ENCODE measurements at regions not wholly inside any gene's neighbourhood (a gene's known extent, or its start where the extent isn't known, plus 50 kb on each side); places are given as distances from the start of the nearest gene placed in this dataset.
"Not testable (repeated sequence)": the region's sequence is repeated elsewhere in the genome, so short reads cannot be mapped to it uniquely, and the experiment has no call there.

DNA sequence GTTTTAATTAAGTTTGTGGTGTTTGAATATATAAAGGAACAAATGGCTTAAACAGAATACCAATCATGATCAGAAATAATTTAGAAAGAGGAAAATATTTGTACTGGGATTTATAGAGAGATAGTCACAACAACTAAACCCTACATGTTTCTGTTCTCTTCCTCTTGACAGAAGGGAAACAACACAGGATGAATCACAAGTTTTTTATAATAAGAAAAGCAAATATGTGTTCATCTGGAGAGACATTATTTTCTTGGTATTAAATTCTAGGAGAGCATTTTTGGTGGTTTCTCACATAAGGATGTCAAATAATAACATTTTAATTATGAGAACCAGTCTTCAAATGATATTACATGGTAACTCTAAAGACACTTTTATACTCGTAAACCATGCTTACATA is 232.9 kb upstream of the PKP2 start:
- TF ChIP-seq, protein P1, sequence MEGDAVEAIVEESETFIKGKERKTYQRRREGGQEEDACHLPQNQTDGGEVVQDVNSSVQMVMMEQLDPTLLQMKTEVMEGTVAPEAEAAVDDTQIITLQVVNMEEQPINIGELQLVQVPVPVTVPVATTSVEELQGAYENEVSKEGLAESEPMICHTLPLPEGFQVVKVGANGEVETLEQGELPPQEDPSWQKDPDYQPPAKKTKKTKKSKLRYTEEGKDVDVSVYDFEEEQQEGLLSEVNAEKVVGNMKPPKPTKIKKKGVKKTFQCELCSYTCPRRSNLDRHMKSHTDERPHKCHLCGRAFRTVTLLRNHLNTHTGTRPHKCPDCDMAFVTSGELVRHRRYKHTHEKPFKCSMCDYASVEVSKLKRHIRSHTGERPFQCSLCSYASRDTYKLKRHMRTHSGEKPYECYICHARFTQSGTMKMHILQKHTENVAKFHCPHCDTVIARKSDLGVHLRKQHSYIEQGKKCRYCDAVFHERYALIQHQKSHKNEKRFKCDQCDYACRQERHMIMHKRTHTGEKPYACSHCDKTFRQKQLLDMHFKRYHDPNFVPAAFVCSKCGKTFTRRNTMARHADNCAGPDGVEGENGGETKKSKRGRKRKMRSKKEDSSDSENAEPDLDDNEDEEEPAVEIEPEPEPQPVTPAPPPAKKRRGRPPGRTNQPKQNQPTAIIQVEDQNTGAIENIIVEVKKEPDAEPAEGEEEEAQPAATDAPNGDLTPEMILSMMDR (IDR thresholded peaks at IDR 0.05; ENCODE audit: low read depth, low read length) = no peak
- Histone ChIP-seq H3K27me3 (no peaks in the 10 kb centered on the region), H3K9me3 (no peaks in the 10 kb centered on the region), H3K36me3 (no peaks in the 10 kb centered on the region), H3K4me1 (no peaks in the 10 kb centered on the region), H3K4me3 (ENCODE audit: low read depth, low read length) (no peak overlapping the region)
- DNase-seq = no peak

DNA sequence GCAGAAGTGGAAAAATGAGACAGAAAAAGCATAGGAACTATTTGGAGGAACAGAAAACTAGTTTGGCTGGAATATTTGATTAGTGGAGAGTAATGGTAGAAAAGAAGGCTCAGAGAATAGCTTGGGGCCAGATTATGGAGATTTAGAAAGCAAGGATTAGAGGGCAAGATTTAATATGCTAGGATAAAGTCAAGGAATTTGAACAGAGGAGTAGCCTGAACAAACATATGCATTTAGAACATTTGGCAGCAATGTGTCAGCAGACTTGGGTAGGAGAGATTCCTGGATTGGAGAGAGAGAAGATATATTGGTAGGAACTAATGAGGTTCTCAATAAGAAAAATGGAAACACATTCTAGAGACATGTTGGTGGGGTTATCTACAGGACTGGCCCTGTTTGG is 229.2 kb upstream of the PKP2 start:
- TF ChIP-seq, protein P1 (IDR thresholded peaks at IDR 0.05; ENCODE audit: low read depth, low read length) = no peak
- DNase-seq = no peak
- no peaks in the 10 kb centered on the region for H3K36me3 ChIP-seq
- no peaks in the 10 kb centered on the region for H3K4me1 ChIP-seq
- H3K27me3 ChIP-seq = no peaks in the 10 kb centered on the region
- H3K9me3 ChIP-seq = no peaks in the 10 kb centered on the region
- H3K4me3 ChIP-seq (ENCODE audit: low read depth, low read length) = no peak overlapping the region

DNA sequence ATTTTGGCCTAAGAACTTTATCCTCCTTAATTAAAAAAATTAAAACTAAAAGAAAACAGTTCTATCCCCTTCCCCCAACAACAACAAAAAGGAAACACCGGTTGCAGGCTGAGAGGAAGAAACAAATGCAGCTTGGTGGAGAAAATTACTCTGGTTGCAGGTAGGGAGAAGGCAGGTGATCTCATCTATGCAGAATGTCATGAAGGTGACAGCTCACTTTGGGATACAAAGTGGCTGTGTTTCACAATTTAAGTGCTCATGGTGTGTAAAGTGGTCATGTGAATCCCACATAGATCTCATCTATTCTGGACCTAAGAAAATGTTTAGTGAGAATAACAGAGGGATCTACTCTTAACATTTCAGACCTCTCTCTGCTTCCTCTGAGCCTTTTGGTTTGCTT is 219.7 kb upstream of the PKP2 start:
- no peak for DNase-seq
- Histone ChIP-seq H3K4me3 (ENCODE audit: low read depth, low read length) (no peak overlapping the region), H3K9me3 (no peaks in the 10 kb centered on the region), H3K27me3 (no peaks in the 10 kb centered on the region), H3K36me3 (no peaks in the 10 kb centered on the region), H3K4me1 (no peaks in the 10 kb centered on the region)
- TF ChIP-seq, protein P1 (IDR thresholded peaks at IDR 0.05; ENCODE audit: low read depth, low read length) = no peak

DNA sequence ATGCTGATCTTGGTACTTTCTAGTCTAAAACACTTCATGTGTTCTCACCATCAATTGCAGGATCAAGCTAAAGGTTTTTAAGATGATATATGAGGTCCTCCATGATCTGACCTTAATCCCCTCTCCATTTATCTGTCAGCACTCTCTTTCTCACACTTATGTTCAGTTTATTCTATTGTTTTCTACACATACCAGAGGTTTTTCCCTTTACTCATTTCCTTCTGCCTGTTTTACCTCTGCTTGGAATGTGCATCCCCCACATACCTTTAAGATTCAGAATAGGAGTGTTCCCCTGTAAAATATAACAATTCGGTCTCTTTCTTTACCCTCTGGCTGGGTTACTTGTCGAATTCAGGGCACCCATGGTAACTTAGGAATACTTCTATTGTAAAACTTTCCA is 219.1 kb upstream of the PKP2 start:
- H3K9me3 ChIP-seq = no peaks in the 10 kb centered on the region
- H3K4me3 ChIP-seq (ENCODE audit: low read depth, low read length) = no peak overlapping the region
- H3K27me3 ChIP-seq = no peaks in the 10 kb centered on the region
- TF ChIP-seq, protein P1 (IDR thresholded peaks at IDR 0.05; ENCODE audit: low read depth, low read length) = no peak
- no peaks in the 10 kb centered on the region for H3K4me1 ChIP-seq
- no peak for DNase-seq
- no peaks in the 10 kb centered on the region for H3K36me3 ChIP-seq

DNA sequence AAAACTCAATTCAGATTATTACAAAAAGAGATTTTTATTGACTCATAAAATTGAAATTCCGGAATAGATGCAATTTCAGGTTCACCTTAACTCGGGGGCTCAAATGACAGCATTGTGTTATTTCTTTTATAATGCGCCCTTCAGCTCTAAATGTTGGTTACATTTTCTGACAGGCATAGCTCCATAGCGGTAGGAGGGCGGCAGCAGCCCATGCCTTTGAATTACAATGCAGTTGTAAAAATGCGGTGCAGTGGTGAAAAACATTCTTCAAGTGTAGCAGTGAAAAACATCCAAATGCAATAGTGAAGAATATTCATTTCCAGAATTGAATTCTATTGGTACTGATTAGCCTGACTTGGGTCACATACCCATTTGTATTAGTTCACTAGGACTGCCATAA is 215.3 kb upstream of the PKP2 start:
- TF ChIP-seq, protein P1 (IDR thresholded peaks at IDR 0.05; ENCODE audit: low read depth, low read length) = no peak
- Histone ChIP-seq H3K4me3 (ENCODE audit: low read depth, low read length) (no peak overlapping the region), H3K27me3 (no peaks in the 10 kb centered on the region), H3K36me3 (no peaks in the 10 kb centered on the region), H3K9me3 (no peaks in the 10 kb centered on the region), H3K4me1 (no peaks in the 10 kb centered on the region)
- no peak for DNase-seq

DNA sequence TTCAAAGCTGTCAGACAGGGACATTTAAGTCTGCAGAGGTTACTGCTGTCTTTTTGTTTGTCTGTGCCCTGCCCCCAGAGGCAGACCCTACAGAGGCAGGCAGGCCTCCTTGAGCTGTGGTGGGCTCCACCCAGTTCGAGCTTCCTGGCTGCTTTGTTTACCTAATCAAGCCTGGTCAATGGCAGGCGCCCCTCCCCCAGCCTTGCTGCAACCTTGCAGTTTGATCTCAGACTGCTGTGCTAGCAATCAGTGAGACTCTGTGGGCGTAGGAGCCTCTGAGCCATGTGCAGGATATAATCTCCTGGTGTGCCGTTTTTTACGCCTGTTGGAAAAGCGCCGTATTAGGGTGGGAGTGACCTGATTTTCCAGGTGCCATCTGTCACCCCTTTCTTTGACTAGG is 211.2 kb upstream of the PKP2 start:
- not testable (repeated sequence) for H3K9me3 ChIP-seq; H3K4me1 ChIP-seq; H3K27me3 ChIP-seq; H3K4me3 ChIP-seq (ENCODE audit: low read depth, low read length); DNase-seq; H3K36me3 ChIP-seq

DNA sequence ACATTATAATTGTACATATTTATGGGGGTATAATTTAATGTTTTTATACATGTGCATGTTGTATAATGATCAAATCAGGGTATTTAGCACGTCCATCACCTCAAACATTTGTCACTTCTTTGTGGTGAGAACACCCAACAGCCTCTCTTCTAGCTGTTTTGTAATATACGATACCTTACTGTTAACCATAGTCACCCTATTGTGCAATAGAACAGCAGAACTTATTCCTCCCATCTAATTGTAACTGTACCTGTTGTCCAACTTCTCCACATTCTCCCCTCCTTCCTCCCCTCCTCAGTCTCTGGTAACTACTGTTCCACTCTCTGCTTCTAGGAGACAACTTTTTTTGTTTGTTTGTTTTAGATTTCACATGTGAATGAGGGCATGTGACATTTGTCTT is 197.0 kb upstream of the PKP2 start:
- H3K36me3 ChIP-seq = no peaks in the 10 kb centered on the region
- no peaks in the 10 kb centered on the region for H3K9me3 ChIP-seq
- H3K27me3 ChIP-seq = no peaks in the 10 kb centered on the region
- no peak for DNase-seq
- H3K4me3 ChIP-seq (ENCODE audit: low read depth, low read length) = no peak overlapping the region
- TF ChIP-seq, protein P1 (IDR thresholded peaks at IDR 0.05; ENCODE audit: low read depth, low read length) = no peak
- no peaks in the 10 kb centered on the region for H3K4me1 ChIP-seq

DNA sequence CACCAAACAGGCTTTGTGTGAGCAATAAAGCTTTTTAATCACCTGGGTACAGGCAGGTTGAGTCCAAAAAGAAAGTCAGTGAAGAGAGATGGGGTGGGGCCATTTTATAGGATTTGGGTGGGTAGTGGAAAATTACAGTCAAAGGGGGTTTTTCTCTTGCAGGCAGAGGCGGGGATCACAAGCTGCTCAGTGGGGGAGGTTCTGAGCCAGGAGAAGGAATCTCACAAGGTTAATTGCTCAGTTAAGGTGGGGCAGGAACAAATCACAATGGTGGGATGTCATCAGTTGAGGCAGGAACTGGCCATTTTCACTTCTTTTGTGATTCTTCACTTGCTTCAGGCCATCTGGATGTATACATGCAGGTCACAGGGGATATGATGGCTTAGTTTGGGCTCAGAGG is 191.3 kb upstream of the PKP2 start:
- not testable (repeated sequence) for H3K36me3 ChIP-seq; H3K4me1 ChIP-seq; H3K4me3 ChIP-seq (ENCODE audit: low read depth, low read length); H3K9me3 ChIP-seq; DNase-seq; H3K27me3 ChIP-seq

DNA sequence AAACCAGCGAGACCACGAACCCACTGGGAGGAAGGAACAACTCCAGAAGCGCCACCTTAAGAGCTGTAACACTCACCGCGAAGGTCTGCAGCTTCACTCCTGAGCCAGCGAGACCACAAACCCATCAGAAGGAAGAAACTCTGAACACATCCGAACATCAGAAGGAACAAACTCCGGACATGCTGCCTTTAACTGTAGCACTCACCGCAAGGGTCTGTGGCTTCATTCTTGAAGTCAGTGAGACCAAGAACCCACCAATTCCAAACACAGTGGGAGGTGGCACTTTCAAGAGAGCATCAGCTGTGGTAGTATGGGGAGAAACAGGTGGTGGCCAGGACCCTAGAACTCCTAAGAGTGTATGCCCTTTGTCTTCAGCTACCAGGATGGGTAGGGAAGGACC is 179.8 kb upstream of the PKP2 start:
- H3K4me3 ChIP-seq (ENCODE audit: low read depth, low read length); H3K36me3 ChIP-seq; DNase-seq; H3K9me3 ChIP-seq; H3K4me1 ChIP-seq; H3K27me3 ChIP-seq: not testable (repeated sequence)

DNA sequence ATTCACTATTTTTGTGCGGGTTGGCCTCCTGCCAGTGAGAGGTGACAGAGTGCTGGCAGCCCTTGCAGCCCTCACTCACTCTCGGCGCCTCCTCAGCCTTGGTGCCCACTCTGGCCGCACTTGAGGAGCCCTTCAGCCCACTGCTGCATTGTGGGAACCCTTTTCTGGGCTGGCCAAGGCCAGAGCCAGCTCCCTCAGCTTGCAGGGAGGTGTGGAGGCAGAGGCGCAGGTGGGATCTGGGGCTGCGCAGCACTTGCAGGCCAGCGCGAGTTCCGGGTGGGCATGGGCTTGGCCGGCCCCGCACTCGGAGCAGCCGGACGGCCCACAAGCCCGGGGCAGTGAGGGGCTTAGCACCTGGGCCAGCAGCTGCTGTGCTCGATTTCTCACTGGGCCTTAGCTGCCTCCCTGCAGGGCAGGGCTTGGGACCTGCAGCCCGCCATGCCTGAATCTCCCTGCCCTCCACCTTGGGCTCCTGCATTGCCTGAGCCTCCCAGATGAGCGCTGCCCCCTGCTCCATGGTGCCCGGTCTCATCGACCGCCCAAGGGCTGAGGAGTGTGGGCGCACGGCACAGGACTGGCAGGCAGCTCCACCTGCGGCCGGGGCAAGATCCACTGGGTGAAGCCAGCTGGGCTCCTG is 178.7 kb upstream of the PKP2 start:
- not testable (repeated sequence) for H3K4me3 ChIP-seq (ENCODE audit: low read depth, low read length); H3K4me1 ChIP-seq

More for the DNA sequence above, 178.7 kb upstream of the PKP2 start:
- DNase-seq, H3K27me3 ChIP-seq, H3K36me3 ChIP-seq, H3K9me3 ChIP-seq: not testable (repeated sequence)

Measured in BE2C (cell line).